GM21528 (cell line): ENCODE measurements at regions not wholly inside any gene's neighbourhood (a gene's known extent, or its start where the extent isn't known, plus 50 kb on each side); places are given as distances from the start of the nearest gene placed in this dataset.

ENCODE experiments used
- ATAC-seq: cut with Tn5 transposase; IDR thresholded peaks from one replicate; pipeline ENCODE4 v1.9.1; 2021; ENCODE audit warnings: mild to moderate bottlenecking, moderate library complexity; ENCODE audit not compliant: unreplicated experiment, low FRiP score

DNA sequence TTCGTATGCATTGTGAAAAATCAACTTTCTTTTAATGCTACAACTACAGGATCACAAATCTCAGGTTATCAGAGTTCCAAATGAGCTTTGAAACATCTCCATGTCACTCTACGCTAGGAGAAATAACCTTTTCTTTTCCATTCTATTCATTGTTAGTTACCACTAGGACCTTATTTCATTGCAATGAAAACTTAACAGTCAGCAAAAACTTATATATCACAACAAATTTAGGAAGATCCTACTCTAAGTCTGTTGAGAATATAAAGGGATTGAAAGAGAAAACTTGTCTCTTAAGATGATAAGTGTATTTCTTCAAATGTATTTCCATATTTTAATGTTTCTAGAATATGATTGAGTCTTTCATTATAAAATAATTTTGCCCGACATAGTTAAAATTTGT lies 539.1 kb downstream of the TMTC2 start:
- ATAC-seq: no peak

DNA sequence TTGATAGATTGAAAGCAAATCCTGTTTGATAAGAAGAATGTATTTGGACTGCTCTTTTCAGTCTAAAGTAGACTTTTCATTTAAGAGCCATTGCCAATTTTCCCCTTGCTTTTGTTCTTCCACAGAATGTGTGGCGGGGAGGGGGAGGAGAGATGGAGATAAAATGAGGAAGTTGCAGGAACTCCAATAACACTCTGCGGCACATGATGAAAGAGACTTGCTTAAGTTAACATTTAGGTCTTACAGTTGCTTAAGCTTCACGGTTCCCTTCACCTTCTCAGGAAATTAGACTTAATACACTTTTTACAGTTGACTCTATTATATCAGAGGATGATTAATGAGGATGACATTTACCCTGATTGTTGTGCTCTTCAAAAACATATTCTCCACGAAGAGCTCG lies 537.3 kb downstream of the TMTC2 start:
- ATAC-seq: no peak

DNA sequence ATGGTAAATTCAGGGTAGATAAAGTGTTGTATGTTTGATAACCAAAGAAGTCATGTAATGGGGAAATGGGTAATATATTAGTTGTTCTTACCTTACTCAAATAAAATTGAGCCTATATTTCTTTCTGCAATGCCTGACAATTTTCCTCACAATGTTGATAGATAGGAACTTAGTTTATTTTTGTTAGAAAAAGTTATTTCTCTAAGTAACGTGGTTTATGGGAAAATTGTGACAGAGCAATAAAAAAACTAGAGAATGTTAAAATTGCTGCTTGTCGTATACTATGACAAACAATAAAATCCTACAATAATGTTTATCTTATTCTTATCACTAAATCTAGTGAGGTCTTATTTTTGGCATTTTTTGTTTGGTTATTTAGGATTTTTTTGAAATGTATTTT lies 534.1 kb downstream of the TMTC2 start:
- no peak for ATAC-seq

DNA sequence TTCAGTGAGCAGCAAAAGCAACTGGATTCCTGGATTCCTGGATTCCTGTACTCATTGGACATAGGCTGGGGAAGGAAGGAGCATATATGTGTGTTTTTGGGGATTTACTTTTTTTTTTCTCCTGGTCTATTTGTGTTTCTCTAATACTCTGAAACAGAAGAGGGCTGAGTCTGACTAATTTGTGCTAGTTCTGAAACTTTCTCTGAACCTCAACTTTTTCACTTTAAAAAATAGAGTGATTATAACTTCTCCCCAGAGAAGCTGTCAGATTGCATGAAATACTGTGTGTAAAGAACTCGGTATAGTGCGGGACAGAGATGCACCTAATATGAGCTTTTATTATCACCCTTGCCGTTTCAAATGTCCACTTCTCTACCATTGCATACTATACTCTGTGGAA lies 529.5 kb downstream of the TMTC2 start:
- ATAC-seq: no peak

DNA sequence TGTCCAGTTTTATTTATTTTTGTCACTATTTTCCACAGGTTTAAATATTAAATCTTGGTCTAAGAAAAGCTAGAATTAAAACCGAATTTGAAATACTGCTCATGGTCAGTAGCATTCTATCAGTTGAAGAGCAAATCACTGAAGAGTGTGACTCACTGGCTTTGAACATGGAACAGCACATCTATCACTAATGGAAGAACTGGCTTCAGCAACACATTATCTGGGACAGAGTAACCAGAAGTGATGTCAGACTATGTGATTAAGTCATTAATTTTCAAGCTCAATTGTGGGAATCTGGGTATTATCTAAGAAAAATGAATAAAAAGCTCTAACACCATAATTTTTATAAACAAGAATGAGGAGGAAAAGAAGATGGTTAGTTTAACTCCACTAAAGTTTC lies 527.5 kb downstream of the TMTC2 start:
- ATAC-seq: no peak

DNA sequence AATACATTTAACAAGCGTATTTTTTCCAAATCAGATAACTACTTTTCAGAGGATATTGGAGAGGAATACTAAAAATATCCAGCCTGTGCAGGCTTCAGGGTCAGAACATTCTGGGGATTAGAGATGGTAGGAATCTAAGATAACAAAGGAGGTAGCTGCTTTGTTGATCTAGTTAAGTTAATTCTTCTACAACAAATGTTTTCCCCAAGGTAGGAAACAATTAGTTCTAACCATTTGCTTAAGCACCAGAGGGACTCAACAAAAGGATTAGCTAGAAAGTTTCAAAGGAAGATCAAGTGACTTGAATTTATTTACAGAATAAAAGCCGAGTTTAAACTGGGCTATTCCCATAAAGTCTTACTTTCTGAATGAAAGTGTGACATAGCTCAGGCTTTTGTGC lies 524.2 kb downstream of the TMTC2 start:
- ATAC-seq: no peak

DNA sequence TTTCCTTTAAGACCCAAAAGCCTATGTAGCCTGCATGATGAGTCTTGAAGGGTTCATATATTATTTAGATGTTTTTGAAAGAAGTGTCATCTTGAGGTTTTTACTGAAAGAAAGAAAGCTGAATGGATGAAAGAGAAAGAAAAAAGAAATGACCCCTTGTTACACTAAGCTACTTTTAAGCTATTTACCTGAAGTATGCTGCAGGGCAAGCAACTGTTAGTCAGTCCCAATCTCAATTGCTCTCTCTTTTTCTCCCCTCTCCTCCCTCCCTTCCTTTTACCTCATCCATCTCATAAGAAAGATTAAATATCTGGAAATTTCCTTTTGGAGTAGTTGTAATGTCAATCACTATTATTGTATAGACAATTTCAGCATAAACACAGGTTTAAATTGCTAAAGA lies 512.4 kb downstream of the TMTC2 start:
- ATAC-seq: no peak

DNA sequence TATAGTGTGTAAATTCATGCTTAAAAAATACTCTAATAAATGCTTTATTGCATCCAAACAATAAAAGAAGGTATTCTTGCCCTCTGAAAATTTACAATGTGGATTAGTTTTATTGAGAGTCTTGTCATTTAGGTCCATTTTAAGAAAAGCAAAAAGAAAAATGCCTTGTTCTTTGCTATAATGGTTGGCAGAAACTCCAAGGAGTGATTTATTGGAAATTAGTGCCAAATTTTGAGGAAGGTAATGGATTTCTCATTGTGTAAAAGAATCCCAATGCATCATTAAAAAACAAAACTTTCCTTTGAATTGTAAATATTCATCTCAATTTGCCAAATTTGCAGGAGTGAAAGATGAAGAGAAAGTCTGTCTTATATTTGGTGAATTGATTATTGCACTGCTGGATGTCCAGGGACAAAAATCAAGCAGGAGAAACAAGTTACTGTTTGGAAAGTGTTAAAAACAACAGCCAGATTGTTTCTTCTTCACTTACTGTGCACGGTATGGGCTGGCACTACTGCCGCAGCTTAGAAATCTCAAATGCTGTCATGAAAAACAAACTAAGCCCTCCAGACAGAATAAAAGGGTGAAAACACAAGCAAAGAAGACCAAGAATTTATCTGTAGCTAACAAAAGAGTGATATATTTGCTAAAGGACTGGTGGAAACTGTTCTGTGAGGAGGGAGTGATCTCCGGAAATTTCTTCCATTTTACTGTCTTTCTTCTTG lies 511.7 kb downstream of the TMTC2 start:
- ATAC-seq: no peak

DNA sequence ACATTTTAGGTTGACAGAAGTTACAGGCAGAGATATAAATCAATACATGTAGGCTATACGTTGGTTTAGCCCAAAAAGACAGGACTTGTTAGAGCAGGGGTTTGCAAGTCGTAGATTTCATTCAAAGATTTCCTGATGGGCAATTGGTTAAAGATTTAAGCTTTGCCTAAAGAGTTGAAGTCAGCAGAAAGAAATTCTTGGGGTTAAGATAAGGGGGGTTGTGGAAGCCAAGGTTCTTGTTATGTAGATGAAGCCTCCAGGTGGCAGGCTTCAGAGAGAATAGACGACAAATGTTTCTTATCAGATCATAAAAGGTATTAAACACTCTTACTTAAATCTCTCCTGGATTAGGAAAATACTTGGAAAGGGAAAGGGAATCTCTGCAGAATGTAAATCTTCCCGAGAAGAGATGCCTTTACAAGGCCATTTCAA lies 510.8 kb downstream of the TMTC2 start:
- no peak for ATAC-seq

DNA sequence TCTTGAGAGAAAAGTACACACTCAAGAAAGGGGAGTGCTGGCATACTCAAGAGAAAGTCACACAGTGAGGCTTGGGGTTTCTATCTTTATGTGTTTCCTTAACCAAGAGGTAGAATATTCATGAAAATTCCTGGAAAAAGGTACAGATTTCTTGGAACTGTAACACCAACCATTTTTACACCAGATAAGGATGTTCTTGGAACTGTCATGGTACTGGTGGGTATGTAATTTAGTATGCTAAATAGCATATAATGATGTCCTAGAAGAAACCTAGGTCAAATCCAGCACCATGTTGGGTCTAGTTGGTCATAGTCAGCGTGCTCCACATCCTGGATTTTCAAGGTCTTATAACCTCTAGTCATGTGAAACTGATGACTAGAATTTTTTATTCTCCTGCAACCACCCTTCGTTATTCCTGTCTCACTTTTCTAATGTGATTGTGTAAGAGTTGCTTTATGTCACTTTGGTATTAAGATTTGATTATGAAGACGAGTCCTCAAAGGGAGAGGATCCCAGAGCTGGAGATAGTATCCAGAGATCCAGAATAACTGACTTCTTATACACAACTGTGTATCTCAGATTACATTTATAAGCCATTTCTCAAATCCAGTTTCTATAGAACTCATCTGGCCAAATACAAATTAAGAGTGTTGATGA lies 510.1 kb downstream of the TMTC2 start:
- no peak for ATAC-seq

DNA sequence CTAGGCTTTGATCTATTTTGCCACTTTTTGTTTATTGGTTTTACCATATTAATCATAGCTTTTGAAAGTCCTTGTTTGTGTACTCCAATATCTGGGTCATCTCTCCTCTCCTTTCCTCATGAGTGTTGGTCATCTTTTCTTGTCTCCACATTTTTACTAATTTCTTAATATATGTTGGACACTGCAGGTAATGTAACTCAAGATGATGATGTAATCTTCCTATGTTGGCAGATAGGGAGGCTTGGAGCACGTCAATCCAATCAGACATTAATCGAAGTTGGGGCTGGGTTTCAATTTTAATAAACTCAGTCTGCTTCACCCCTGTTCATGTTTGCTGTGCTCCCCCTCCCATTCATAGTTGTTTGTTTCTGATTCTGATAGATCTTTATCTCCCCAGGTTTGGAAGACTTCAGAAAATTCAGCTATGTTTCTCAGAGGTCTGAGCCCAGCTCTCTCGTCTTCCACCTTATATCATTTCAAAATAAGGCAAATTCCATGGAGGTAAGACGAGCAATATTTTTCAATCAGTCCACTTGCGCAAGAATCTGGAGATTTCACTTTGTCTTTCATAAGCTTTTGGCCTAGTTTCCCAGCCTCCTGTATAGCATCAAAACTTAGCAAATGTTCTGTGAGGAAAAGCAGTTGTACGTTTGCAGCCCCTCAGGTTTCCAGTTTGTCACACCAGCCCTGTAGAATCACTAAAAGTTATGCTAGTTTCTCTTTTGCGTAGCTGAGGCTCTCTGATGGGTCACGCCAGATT lies 504.1 kb downstream of the TMTC2 start:
- ATAC-seq: no peak

DNA sequence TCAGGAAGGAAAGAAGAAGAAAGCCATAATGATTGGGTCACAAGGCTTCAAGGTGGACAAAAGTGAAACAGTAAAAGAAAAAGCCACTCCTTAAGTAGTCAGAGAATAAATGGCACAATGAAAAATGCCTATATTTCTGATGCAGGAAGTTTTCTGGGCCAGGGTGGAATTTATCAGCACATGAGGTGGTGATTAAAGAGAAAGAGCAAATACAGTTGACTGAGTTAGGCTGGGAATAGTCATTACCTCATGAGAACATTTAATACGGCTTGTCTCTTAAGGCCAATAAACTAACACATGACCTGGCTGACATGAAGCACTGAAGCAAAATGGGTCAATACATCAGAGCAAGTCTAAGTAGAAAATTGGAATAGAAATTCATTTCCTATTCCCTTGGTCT lies 499.7 kb downstream of the TMTC2 start:
- no peak for ATAC-seq

DNA sequence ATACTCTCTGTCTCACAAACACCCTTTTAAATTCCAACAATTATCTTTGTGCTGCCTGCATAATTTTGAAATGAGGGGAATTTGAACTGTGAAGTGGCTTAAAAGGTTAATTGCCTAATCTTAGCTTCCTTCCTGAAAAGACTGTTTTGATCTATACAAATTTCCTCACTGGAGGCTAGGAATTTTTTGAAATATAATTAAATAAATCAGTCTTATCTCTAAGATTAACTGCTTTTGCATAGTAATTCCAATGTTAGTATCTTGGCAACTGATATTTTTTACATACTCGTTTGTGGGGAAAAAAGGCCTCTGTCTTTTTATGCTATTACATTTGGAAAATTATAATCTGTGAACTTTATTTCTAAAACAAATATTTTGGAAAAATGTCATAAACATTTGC lies 498.5 kb downstream of the TMTC2 start:
- no peak for ATAC-seq
